ENCODE measurements at regions not wholly inside any gene's neighbourhood (a gene's known extent, or its start where the extent isn't known, plus 50 kb on each side); places are given as distances from the start of the nearest gene placed in this dataset.

DNA sequence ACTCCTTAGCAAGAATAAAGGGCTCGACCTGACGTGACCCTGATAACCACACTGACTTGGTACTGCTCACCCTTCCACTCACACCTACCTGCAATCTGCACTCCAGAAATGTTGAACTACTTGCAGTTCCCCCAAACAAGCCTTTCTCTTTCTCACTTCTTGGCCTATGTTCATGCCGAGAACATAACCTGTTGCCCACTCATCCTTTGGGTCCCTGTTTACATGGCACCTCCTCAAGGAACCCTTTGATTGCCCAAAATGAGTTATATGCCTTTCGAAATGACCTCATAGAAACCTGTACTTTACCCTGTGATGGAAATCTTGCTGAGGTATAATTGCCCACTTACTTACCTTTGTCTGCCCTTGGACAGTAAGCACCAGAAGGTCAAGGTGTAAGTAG, 96.2 kb downstream of the TMCO5A start:
- no peak for DNase-seq
- Histone ChIP-seq H3K9me3 (no peaks in the 10 kb centered on the region), H3K27me3 (no peaks in the 10 kb centered on the region), H3K4me3 (no peak overlapping the region), H3K36me3 (no peaks in the 10 kb centered on the region), H3K27ac (no peak overlapping the region), H3K4me1 (no peaks in the 10 kb centered on the region)
- TF ChIP-seq, protein P1, sequence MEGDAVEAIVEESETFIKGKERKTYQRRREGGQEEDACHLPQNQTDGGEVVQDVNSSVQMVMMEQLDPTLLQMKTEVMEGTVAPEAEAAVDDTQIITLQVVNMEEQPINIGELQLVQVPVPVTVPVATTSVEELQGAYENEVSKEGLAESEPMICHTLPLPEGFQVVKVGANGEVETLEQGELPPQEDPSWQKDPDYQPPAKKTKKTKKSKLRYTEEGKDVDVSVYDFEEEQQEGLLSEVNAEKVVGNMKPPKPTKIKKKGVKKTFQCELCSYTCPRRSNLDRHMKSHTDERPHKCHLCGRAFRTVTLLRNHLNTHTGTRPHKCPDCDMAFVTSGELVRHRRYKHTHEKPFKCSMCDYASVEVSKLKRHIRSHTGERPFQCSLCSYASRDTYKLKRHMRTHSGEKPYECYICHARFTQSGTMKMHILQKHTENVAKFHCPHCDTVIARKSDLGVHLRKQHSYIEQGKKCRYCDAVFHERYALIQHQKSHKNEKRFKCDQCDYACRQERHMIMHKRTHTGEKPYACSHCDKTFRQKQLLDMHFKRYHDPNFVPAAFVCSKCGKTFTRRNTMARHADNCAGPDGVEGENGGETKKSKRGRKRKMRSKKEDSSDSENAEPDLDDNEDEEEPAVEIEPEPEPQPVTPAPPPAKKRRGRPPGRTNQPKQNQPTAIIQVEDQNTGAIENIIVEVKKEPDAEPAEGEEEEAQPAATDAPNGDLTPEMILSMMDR (IDR thresholded peaks at IDR 0.05), result no peak
- TF ChIP-seq EP300 (IDR thresholded peaks at IDR 0.05; ENCODE audit: low read depth) (no peak), POLR2A (IDR thresholded peaks at IDR 0.05) (no peak), POLR2AphosphoS5 (IDR thresholded peaks at IDR 0.05) (no peak)
- in situ Hi-C loops (cut with MboI; ENCODE audit: low pct_ligation_motif_present in 1 of 4, low pct_unique_long_range_greater_than_20kb in 1 of 4, low sequenced_read_pairs in 3 of 4) (no loop called here), intact Hi-C loops (cut with DNase I; ENCODE audit: low total_unique reads) (no loop called here)
- WGBS, 2 donors (ENCODE audit: low coverage in 1 of 2), result 84 to 94% methylated on average over 3 to 4 of the region's 4 CpGs

DNA sequence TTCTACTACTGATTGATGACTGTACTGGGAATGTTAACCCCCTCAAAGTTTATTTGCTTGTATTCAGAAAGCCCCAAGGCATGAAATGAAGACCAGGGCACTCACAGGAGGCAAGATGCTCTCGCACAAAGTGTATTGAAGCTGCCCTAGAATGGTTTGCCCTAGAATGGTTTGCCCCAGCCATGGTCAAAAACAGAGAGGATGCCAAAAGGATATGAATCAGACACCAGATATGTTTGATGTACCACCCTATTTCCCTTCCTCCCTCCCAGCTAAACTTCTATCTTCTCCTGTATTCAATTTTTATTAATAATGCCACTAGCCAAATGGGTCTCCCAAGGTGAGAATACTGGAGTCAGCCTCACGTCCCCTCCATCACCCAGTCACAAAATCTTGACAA, 101.3 kb downstream of the TMCO5A start:
- H3K4me3 ChIP-seq, result no peak overlapping the region
- no peak for DNase-seq
- no peaks in the 10 kb centered on the region for H3K27me3 ChIP-seq
- in situ Hi-C loops (cut with MboI; ENCODE audit: low pct_ligation_motif_present in 1 of 4, low pct_unique_long_range_greater_than_20kb in 1 of 4, low sequenced_read_pairs in 3 of 4), result no loop called here
- H3K9me3 ChIP-seq, result no peaks in the 10 kb centered on the region
- H3K4me1 ChIP-seq, result no peaks in the 10 kb centered on the region
- WGBS, 2 donors (ENCODE audit: low coverage in 1 of 2), result 77 to 100% methylated on average over 1 to 2 of the region's 2 CpGs
- intact Hi-C loops (cut with DNase I; ENCODE audit: low total_unique reads), result no loop called here
- H3K27ac ChIP-seq, result no peak overlapping the region
- TF ChIP-seq POLR2A (IDR thresholded peaks at IDR 0.05), result no peak
- H3K36me3 ChIP-seq, result no peaks in the 10 kb centered on the region

DNA sequence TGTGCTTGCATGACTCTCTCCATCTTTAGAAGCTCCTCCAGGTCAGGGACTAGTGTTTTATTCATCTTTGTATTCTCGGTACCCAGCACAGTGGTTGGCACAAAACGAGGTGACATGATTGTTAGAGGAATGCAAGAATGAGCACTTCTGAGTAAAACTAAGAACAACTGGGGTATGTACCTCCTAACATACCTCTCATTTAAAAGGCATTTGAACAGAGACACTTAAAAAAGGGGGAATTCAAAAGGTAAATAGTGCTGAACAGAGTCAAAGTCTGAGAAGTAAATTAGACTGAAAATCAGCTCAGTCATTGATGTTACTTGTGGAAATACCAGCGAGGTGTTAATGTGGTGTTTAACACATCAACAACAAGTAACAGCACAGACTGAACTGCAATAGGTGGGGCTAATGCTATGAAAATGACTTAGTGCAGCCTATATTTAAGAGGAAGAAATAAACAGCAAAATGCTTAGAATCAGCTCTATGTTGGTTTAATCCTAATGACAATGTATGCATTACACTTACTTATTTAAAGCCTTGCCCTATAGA, 102.4 kb downstream of the TMCO5A start:
- H3K27me3 ChIP-seq, result no peaks in the 10 kb centered on the region
- intact Hi-C loops (cut with DNase I; ENCODE audit: low total_unique reads) (no loop called here), in situ Hi-C loops (cut with MboI; ENCODE audit: low pct_ligation_motif_present in 1 of 4, low pct_unique_long_range_greater_than_20kb in 1 of 4, low sequenced_read_pairs in 3 of 4) (no loop called here)
- 52 to 63% methylated on average over 2 to 3 of the region's 3 CpGs for WGBS, 2 donors (ENCODE audit: low coverage in 1 of 2)
- H3K36me3 ChIP-seq, result no peaks in the 10 kb centered on the region
- DNase-seq, result no peak
- H3K9me3 ChIP-seq, result no peaks in the 10 kb centered on the region
- H3K4me3 ChIP-seq, result no peak overlapping the region
- TF ChIP-seq, protein P1 (IDR thresholded peaks at IDR 0.05), result no peak
- TF ChIP-seq EP300 (IDR thresholded peaks at IDR 0.05; ENCODE audit: low read depth) (no peak), POLR2AphosphoS5 (IDR thresholded peaks at IDR 0.05) (no peak), POLR2A (IDR thresholded peaks at IDR 0.05) (no peak)
- H3K4me1 ChIP-seq, result peaks cover 0 to 6% (median 0%) of the 10 kb centered on the region in 4 donors
- no peak overlapping the region for H3K27ac ChIP-seq

DNA sequence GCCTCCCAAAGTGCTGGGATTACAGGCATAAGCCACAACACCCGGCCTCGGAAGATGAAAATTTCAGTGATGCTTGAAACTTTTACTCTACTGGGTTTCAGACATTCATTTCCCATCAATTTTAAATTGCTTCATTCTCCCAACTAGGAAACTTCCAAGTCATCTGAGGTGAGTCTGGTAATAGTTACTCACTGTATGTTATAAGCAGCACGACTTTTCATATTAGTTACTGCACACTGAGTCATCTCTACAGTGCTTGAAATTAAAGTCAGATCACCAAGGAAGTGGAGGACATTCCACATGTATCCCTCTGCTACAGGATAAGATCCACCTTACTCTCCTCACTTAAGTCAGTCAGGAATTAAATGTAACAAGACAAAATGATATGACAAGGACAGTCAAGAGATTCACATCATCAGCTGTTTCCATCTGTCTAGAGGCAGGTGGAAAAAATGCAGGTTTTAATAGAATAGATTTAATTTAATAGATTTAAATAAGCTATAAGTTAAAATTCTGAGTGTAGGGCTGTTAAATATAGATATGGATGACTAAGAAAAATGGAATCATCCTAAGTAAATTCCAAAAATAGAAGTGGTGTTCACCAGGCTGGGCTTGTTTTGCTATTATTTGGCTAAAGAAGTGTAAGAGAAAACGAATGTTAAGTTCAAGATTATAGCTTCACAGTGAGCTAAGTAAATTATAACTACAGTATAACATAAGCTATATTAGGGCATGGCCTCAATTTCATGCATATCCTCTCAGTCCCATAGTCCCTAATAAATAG, 104.4 kb downstream of the TMCO5A start:
- 80% methylated on average over 2 to 4 of the region's 4 CpGs for WGBS, 2 donors (ENCODE audit: low coverage in 1 of 2)
- no peaks in the 10 kb centered on the region for H3K9me3 ChIP-seq
- intact Hi-C loops (cut with DNase I; ENCODE audit: low total_unique reads), result no loop called here
- in situ Hi-C loops (cut with MboI; ENCODE audit: low pct_ligation_motif_present in 1 of 4, low pct_unique_long_range_greater_than_20kb in 1 of 4, low sequenced_read_pairs in 3 of 4), result no loop called here
- DNase-seq, result no peak
- TF ChIP-seq, protein P1 (IDR thresholded peaks at IDR 0.05), result no peak
- TF ChIP-seq POLR2AphosphoS5 (IDR thresholded peaks at IDR 0.05) (no peak), EP300 (IDR thresholded peaks at IDR 0.05; ENCODE audit: low read depth) (no peak), POLR2A (IDR thresholded peaks at IDR 0.05) (no peak)
- H3K4me3 ChIP-seq, result no peak overlapping the region
- H3K36me3 ChIP-seq, result no peaks in the 10 kb centered on the region
- no peaks in the 10 kb centered on the region for H3K27me3 ChIP-seq
- peaks cover 0 to 9% (median 0%) of the 10 kb centered on the region in 4 donors for H3K4me1 ChIP-seq
- H3K27ac ChIP-seq, result no peak overlapping the region

Measured in transverse colon (tissue), 4 donors.